ENCODE measurements at regions not wholly inside any gene's neighbourhood (a gene's known extent, or its start where the extent isn't known, plus 50 kb on each side); places are given as distances from the start of the nearest gene placed in this dataset.

- DNase-seq = no peak
- no CpG with 5 or more reads among the region's 1 CpG for WGBS (ENCODE audit: insufficient coverage)
- Histone ChIP-seq H3K4me1 (ENCODE audit: control insufficient read depth in 2 of 2, insufficient read depth in 2 of 2, low read length in 2 of 2) (no peaks in the 10 kb centered on the region), H3K4me3 (ENCODE audit: control extremely low read depth in 1 of 5, extremely low read depth in 1 of 5, insufficient read depth in 1 of 5, low read depth in 2 of 5, low read length in 4 of 5) (no peak overlapping the region), H2AFZ (ENCODE audit: insufficient read depth, low read depth, low read length, poor library complexity, severe bottlenecking) (no peak overlapping the region), H3K36me3 (replicated peaks in 1 of 2; ENCODE audit: control extremely low read depth in 1 of 2, control insufficient read depth in 1 of 2, extremely low read depth in 1 of 2, insufficient read depth in 2 of 2, low read length in 1 of 2) (no peaks in the 10 kb centered on the region), H3K9ac (ENCODE audit: low read length) (no peak overlapping the region), H3K27me3 (replicated peaks in 1 of 4; ENCODE audit: control extremely low read depth in 1 of 4, control insufficient read depth in 3 of 4, insufficient read depth in 4 of 4, low read length in 3 of 4) (no peaks in the 10 kb centered on the region), H4K20me1 (ENCODE audit: control insufficient read depth, insufficient read depth, low read length, poor library complexity, severe bottlenecking) (no peaks in the 10 kb centered on the region), H3K27ac (ENCODE audit: low read length in 2 of 2) (no peak overlapping the region), H3K4me2 (replicated peaks; ENCODE audit: low read depth, low read length, poor library complexity, severe bottlenecking) (no peak overlapping the region), H3K79me2 (ENCODE audit: control insufficient read depth, insufficient read depth, low read length) (no peaks in the 10 kb centered on the region), H3K9me3 (ENCODE audit: control extremely low read depth in 1 of 3, control insufficient read depth in 2 of 3, insufficient read depth in 1 of 3, low read length in 2 of 3) (no peaks in the 10 kb centered on the region)
- ChIA-PET POLR2A (no interaction called here), CTCF (no interaction called here)
- intact Hi-C loops (cut with micrococcal nuclease) = no loop called here
- ATAC-seq (ENCODE audit: low read depth) = no peak
- Mint-ChIP-seq H3K4me1 (no peaks in the 10 kb centered on the region), H3K27me3 (no peaks in the 10 kb centered on the region), H3K4me3 (no peak overlapping the region), H3K27ac (no peak overlapping the region), H3K9me3 (ENCODE audit: insufficient read depth) (no peaks in the 10 kb centered on the region)
- TF ChIP-seq EZH2 (IDR thresholded peaks at IDR 0.05; ENCODE audit: borderline replicate concordance, insufficient read depth, low read depth, low read length, poor library complexity, severe bottlenecking) = no peak
Measured at GRCh38 chr12:77777274-77777673, 53.4 kb upstream of the NAV3 start.

DNA sequence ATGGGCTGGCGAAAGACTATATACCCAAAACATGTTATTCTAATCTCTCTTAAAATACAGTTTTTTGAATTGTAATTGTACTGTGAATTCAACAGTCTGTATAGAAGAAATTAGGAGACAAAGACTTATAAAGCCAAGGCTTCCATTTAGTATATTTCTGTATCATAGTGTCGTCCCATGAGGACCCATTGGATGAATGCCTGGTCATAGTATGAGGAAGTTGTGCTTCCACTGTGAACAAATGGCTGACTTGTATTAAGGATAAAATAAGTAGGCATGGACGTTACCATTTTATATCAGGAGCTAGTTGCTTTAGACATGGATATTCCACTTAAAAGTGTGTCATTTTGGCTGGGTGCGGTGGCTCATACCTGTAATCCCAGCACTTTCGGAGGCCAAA lies 55.9 kb upstream of the NAV3 start:
- H3K27ac Mint-ChIP-seq = no peak overlapping the region
- Histone ChIP-seq H3K4me3 (ENCODE audit: control extremely low read depth in 1 of 5, extremely low read depth in 1 of 5, insufficient read depth in 1 of 5, low read depth in 2 of 5, low read length in 4 of 5) (no peak overlapping the region), H3K4me2 (replicated peaks; ENCODE audit: low read depth, low read length, poor library complexity, severe bottlenecking) (no peak overlapping the region), H3K9me3 (ENCODE audit: control extremely low read depth in 1 of 3, control insufficient read depth in 2 of 3, insufficient read depth in 1 of 3, low read length in 2 of 3) (no peaks in the 10 kb centered on the region), H3K79me2 (ENCODE audit: control insufficient read depth, insufficient read depth, low read length) (no peaks in the 10 kb centered on the region), H3K9ac (ENCODE audit: low read length) (no peak overlapping the region), H3K27ac (ENCODE audit: low read length in 2 of 2) (no peak overlapping the region), H3K27me3 (replicated peaks in 1 of 4; ENCODE audit: control extremely low read depth in 1 of 4, control insufficient read depth in 3 of 4, insufficient read depth in 4 of 4, low read length in 3 of 4) (no peaks in the 10 kb centered on the region), H3K36me3 (replicated peaks in 1 of 2; ENCODE audit: control extremely low read depth in 1 of 2, control insufficient read depth in 1 of 2, extremely low read depth in 1 of 2, insufficient read depth in 2 of 2, low read length in 1 of 2) (no peaks in the 10 kb centered on the region), H4K20me1 (ENCODE audit: control insufficient read depth, insufficient read depth, low read length, poor library complexity, severe bottlenecking) (no peaks in the 10 kb centered on the region), H2AFZ (ENCODE audit: insufficient read depth, low read depth, low read length, poor library complexity, severe bottlenecking) (no peak overlapping the region), H3K4me1 (ENCODE audit: control insufficient read depth in 2 of 2, insufficient read depth in 2 of 2, low read length in 2 of 2) (no peaks in the 10 kb centered on the region)
- peaks cover 3% of the 10 kb centered on the region for H3K9me3 Mint-ChIP-seq (ENCODE audit: insufficient read depth)
- CTCF ChIA-PET = no interaction called here
- intact Hi-C loops (cut with micrococcal nuclease) = no loop called here
- DNase-seq (no peak), ATAC-seq (ENCODE audit: low read depth) (no peak)
- H3K4me1 Mint-ChIP-seq = no peaks in the 10 kb centered on the region
- 96% methylated on average over 3 of the region's 5 CpGs for WGBS (ENCODE audit: insufficient coverage)
- TF ChIP-seq, protein P1, sequence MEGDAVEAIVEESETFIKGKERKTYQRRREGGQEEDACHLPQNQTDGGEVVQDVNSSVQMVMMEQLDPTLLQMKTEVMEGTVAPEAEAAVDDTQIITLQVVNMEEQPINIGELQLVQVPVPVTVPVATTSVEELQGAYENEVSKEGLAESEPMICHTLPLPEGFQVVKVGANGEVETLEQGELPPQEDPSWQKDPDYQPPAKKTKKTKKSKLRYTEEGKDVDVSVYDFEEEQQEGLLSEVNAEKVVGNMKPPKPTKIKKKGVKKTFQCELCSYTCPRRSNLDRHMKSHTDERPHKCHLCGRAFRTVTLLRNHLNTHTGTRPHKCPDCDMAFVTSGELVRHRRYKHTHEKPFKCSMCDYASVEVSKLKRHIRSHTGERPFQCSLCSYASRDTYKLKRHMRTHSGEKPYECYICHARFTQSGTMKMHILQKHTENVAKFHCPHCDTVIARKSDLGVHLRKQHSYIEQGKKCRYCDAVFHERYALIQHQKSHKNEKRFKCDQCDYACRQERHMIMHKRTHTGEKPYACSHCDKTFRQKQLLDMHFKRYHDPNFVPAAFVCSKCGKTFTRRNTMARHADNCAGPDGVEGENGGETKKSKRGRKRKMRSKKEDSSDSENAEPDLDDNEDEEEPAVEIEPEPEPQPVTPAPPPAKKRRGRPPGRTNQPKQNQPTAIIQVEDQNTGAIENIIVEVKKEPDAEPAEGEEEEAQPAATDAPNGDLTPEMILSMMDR (IDR thresholded peaks at IDR 0.05) = no peak
- no peak for TF ChIP-seq EZH2 (IDR thresholded peaks at IDR 0.05; ENCODE audit: borderline replicate concordance, insufficient read depth, low read depth, low read length, poor library complexity, severe bottlenecking)
- H3K27me3 Mint-ChIP-seq = no peaks in the 10 kb centered on the region
- no peak overlapping the region for H3K4me3 Mint-ChIP-seq
- POLR2A ChIA-PET = no interaction called here
